HEK293T (cell line): ENCODE measurements at regions not wholly inside any gene's neighbourhood (a gene's known extent, or its start where the extent isn't known, plus 50 kb on each side); places are given as distances from the start of the nearest gene placed in this dataset.

Experiments used
- CTCF ChIA-PET: fragments of 350-600 bp; formaldehyde crosslinking; extraction: SDS; loops from one replicate; lab custom pipeline; 2021; ENCODE audit warnings: antibody characterized with exemption, inconsistent platforms; lab: Yijun Ruan, JAX
- POLR2A ChIA-PET: fragments of 350-600 bp; formaldehyde crosslinking; extraction: SDS; loops from one replicate; lab custom pipeline; 2020; ENCODE audit warnings: antibody characterized with exemption, inconsistent platforms; lab: Yijun Ruan, JAX
- DNase-seq: peaks from one replicate; pipeline ENCODE4 v3.0.0; 2012; ENCODE audit warnings: mixed read lengths; ENCODE audit errors: extremely low spot score
- ARNT ChIP-seq: fragments of 450-650 bp; IDR thresholded peaks from 2 replicates; pipeline ENCODE4 v1.6.1; 2017; ENCODE audit warnings: mild to moderate bottlenecking
- BHLHE40 ChIP-seq: fragments of 450-650 bp; IDR thresholded peaks from 2 replicates; pipeline ENCODE4 v1.6.1; 2016; ENCODE audit warnings: mild to moderate bottlenecking, moderate library complexity, borderline replicate concordance
- CTBP1 ChIP-seq: fragments of 450-650 bp; IDR thresholded peaks from 2 replicates; pipeline ENCODE4 v1.6.1; 2016; ENCODE audit warnings: borderline replicate concordance
- ELF4 ChIP-seq: fragments of 450-650 bp; IDR thresholded peaks from 2 replicates; pipeline ENCODE4 v1.6.1; 2017; ENCODE audit warnings: antibody characterized with exemption
- FOXA1 ChIP-seq: fragments of 450-650 bp; IDR thresholded peaks from 2 replicates; pipeline ENCODE4 v1.6.1; 2016; ENCODE audit warnings: mild to moderate bottlenecking
- FOXK2 ChIP-seq: fragments of 450-650 bp; IDR thresholded peaks from 2 replicates; pipeline ENCODE4 v1.6.1; 2016; ENCODE audit warnings: mild to moderate bottlenecking
- FOXM1 ChIP-seq: fragments of 450-650 bp; IDR thresholded peaks from 2 replicates; pipeline ENCODE4 v1.6.1; 2017; ENCODE audit warnings: mild to moderate bottlenecking, borderline replicate concordance
- HDGF ChIP-seq: fragments of 450-650 bp; IDR thresholded peaks from 2 replicates; pipeline ENCODE4 v1.6.1; 2017; ENCODE audit warnings: antibody characterized with exemption, borderline replicate concordance
- L3MBTL2 ChIP-seq: fragments of 450-650 bp; conservative IDR thresholded peaks from 2 replicates; pipeline ENCODE4 v1.6.1; 2016; ENCODE audit warnings: mild to moderate bottlenecking
- LEF1 ChIP-seq: fragments of 450-650 bp; IDR thresholded peaks from 2 replicates; pipeline ENCODE4 v1.6.1; 2017; ENCODE audit warnings: mild to moderate bottlenecking, borderline replicate concordance
- NFRKB ChIP-seq: fragments of 450-650 bp; IDR thresholded peaks from 2 replicates; pipeline ENCODE4 v1.6.1; 2016; ENCODE audit warnings: mild to moderate bottlenecking, moderate library complexity
- PKNOX1 ChIP-seq: fragments of 450-650 bp; IDR thresholded peaks from 2 replicates; pipeline ENCODE4 v1.6.1; 2016
- SP1 ChIP-seq: fragments of 450-650 bp; IDR thresholded peaks from 2 replicates; pipeline ENCODE4 v1.6.1; 2017
- SUZ12 ChIP-seq: fragments of 450-650 bp; IDR thresholded peaks from 2 replicates; pipeline ENCODE4 v1.6.1; 2016; ENCODE audit warnings: mild to moderate bottlenecking
- TARDBP ChIP-seq: fragments of 450-650 bp; IDR thresholded peaks from 2 replicates; pipeline ENCODE4 v1.6.1; 2016
- ZNF384 ChIP-seq: fragments of 450-650 bp; IDR thresholded peaks from 2 replicates; pipeline ENCODE4 v1.6.1; 2016

DNA sequence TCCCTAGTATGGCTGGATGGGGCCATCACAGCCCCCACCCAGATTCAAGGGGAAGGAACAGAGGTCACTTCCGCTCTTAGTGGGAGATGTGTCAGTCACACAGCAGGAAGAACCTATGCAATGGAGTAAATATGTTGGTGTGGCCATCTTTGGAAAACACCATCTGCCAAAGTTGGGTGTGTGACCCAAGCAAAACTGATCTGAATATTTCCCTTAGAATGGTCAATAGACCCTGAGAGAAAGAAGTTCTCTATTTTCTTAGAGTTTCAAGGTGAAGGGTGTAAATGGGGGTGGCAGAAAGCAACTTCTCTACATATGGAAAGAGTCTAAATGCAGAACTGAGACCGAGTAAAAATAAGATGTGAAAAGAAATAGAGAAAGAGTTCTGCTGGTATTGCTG, 212.7 kb downstream of the ESM1 start:
- ChIA-PET CTCF (no interaction called here), POLR2A (no interaction called here)
- TF ChIP-seq ARNT (no peak), ZNF384 (no peak), FOXA1 (no peak), ELF4 (no peak), SP1 (no peak), TARDBP (no peak), LEF1 (no peak), FOXK2 (no peak), L3MBTL2 (no peak), PKNOX1 (no peak), HDGF (no peak), BHLHE40 (no peak), FOXM1 (no peak), NFRKB (no peak), CTBP1 (no peak), SUZ12 (no peak)
- no peak for DNase-seq

DNA sequence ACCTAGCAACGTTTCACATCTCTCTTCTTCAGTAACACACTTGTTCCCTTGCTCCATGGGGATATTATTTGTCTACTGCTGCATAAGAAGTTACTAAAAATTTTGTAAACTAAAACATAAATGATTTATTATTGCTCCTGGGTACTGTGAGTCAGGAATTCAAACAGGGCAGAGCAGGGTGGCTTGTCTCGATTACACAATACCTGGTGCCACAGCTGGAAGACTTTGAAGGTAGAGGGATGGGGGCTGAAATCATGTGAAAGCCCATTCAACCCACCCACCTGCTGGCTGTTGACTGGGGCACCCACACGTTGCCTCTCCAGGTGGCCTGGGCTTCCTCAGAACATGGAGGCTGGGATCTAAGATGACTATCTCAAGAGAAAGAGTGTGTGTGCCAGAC, 213.2 kb downstream of the ESM1 start:
- ChIA-PET POLR2A (no interaction called here), CTCF (no interaction called here)
- no peak for DNase-seq
- TF ChIP-seq ZNF384: no peak
- no peak for TF ChIP-seq SUZ12
- no peak for TF ChIP-seq L3MBTL2
- TF ChIP-seq LEF1: no peak
- TF ChIP-seq HDGF: no peak
- no peak for TF ChIP-seq FOXM1
- TF ChIP-seq BHLHE40: no peak
- TF ChIP-seq PKNOX1: no peak
- no peak for TF ChIP-seq TARDBP

DNA sequence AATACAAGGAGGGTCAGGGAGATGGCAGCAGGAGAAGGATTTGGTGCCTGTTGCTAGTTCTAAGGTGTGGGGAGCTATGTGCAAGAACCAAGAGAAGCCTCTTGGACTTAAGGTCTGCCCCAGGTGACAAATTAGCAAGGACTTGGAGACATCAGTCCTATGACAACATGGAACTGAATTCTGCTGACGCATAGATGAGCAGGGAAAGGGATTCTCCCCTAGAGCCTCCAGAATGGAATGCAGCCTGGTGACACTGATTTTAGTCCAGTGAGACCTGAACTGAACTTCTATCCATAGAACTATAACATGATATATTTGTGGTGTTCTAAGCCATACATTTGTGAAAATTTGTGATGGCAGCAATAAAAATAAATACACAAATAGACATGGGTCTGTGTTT, 215.6 kb downstream of the ESM1 start:
- no peak for TF ChIP-seq BHLHE40
- TF ChIP-seq TARDBP: no peak
- TF ChIP-seq PKNOX1: no peak
- no peak for TF ChIP-seq NFRKB
- TF ChIP-seq FOXM1: no peak
- no peak for TF ChIP-seq SP1
- TF ChIP-seq CTBP1: no peak
- CTCF ChIA-PET: no interaction called here
- DNase-seq: no peak
- POLR2A ChIA-PET: no interaction called here

DNA sequence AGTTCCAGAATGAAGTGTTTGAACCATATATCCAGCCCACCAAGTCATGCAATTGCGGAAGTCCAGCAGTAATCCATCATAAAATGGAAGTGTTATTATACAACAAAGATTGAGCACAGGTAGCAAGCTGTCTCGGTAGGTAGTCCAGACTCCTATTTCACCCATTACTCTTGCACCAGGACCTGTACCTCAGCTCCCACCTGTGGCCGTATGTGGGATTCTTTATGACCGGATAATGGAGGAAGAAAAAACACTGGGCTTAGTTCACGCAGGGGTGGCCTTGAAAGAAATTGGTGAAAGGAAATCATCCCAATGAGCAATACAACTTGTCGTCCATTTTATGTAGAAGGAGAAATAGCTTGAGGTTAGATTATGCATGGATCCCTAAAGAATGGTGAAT, 216.3 kb downstream of the ESM1 start:
- no peak for TF ChIP-seq SUZ12
- no peak for TF ChIP-seq LEF1
- TF ChIP-seq FOXA1: no peak
- no peak for TF ChIP-seq ELF4
- no peak for TF ChIP-seq HDGF
- no peak for TF ChIP-seq CTBP1
- TF ChIP-seq ARNT: no peak
- no peak for TF ChIP-seq SP1
- TF ChIP-seq TARDBP: no peak
- TF ChIP-seq PKNOX1: no peak
- no peak for TF ChIP-seq FOXM1
- TF ChIP-seq L3MBTL2: no peak
- no peak for TF ChIP-seq NFRKB
- no peak for TF ChIP-seq FOXK2
- no peak for TF ChIP-seq BHLHE40
- no peak for TF ChIP-seq ZNF384
- CTCF ChIA-PET: no interaction called here
- POLR2A ChIA-PET: no interaction called here
- no peak for DNase-seq

GRCh38 chr5:54766748-54767147, 218.6 kb downstream of the ESM1 start:
- ChIA-PET POLR2A (no interaction called here), CTCF (no interaction called here)
- no peak for DNase-seq
- no peak for TF ChIP-seq FOXA1
- TF ChIP-seq BHLHE40: no peak
- no peak for TF ChIP-seq NFRKB
- no peak for TF ChIP-seq ELF4
- no peak for TF ChIP-seq CTBP1
- no peak for TF ChIP-seq LEF1
- TF ChIP-seq SP1: no peak
- TF ChIP-seq ARNT: no peak
- no peak for TF ChIP-seq ZNF384
- no peak for TF ChIP-seq TARDBP
